GM18511 (cell line): ENCODE measurements at regions not wholly inside any gene's neighbourhood (a gene's known extent, or its start where the extent isn't known, plus 50 kb on each side); places are given as distances from the start of the nearest gene placed in this dataset.

ENCODE experiments used
- ATAC-seq: cut with Tn5 transposase; IDR thresholded peaks from one replicate; pipeline ENCODE4 v1.9.1; 2021; ENCODE audit warnings: mild to moderate bottlenecking, moderate library complexity; ENCODE audit not compliant: unreplicated experiment

- no peak for ATAC-seq
Measured at GRCh38 chr2:13143451-13143850, 426.7 kb downstream of the TRIB2 start.

GRCh38 chr2:13156916-13157315, 440.2 kb downstream of the TRIB2 start:
- no peak for ATAC-seq

GRCh38 chr2:13158466-13158865, 441.7 kb downstream of the TRIB2 start:
- ATAC-seq: no peak

GRCh38 chr2:13180729-13181128, 464.0 kb downstream of the TRIB2 start:
- ATAC-seq: no peak

GRCh38 chr2:13193075-13193474, 476.3 kb downstream of the TRIB2 start:
- ATAC-seq: peak; percentile 95

- peak; percentile 80 for ATAC-seq
Measured at GRCh38 chr2:13193900-13194299, 477.2 kb downstream of the TRIB2 start.

GRCh38 chr2:13195270-13195669, 478.5 kb downstream of the TRIB2 start:
- ATAC-seq: no peak

- ATAC-seq: no peak
Measured at GRCh38 chr2:13197248-13197647, 480.5 kb downstream of the TRIB2 start.

GRCh38 chr2:13201924-13202323, 485.2 kb downstream of the TRIB2 start:
- ATAC-seq: no peak

- ATAC-seq: no peak
Measured at GRCh38 chr2:13212115-13212514, 495.4 kb downstream of the TRIB2 start.

GRCh38 chr2:13218205-13218604, 501.5 kb downstream of the TRIB2 start:
- ATAC-seq: no peak

- no peak for ATAC-seq
Measured at GRCh38 chr2:13227578-13227977, 510.8 kb downstream of the TRIB2 start.

GRCh38 chr2:13230221-13230620, 513.5 kb downstream of the TRIB2 start:
- no peak for ATAC-seq

GRCh38 chr2:13240061-13240460, 523.3 kb downstream of the TRIB2 start:
- ATAC-seq: peak; percentile 63

- ATAC-seq: peak; percentile 78
Measured at GRCh38 chr2:13240789-13241487, 524.2 kb downstream of the TRIB2 start.

GRCh38 chr2:13252615-13253014, 535.9 kb downstream of the TRIB2 start:
- no peak for ATAC-seq

GRCh38 chr2:13255485-13255884, 538.7 kb downstream of the TRIB2 start:
- ATAC-seq: peak; percentile 58

- no peak for ATAC-seq
Measured at GRCh38 chr2:13260402-13260801, 543.7 kb downstream of the TRIB2 start.

- ATAC-seq: no peak
Measured at GRCh38 chr2:13266166-13266565, 549.4 kb downstream of the TRIB2 start.

GRCh38 chr2:13284688-13285087, 568.0 kb downstream of the TRIB2 start:
- ATAC-seq: no peak

- ATAC-seq: no peak
Measured at GRCh38 chr2:13289310-13289709, 572.6 kb downstream of the TRIB2 start.

- peak; percentile 41 for ATAC-seq
Measured at GRCh38 chr2:13308478-13308805, 591.7 kb downstream of the TRIB2 start.

GRCh38 chr2:13308989-13309388, 592.3 kb downstream of the TRIB2 start:
- peak; percentile 25 for ATAC-seq
